Kidney epithelial cell (primary cell): ENCODE measurements at regions not wholly inside any gene's neighbourhood (a gene's known extent, or its start where the extent isn't known, plus 50 kb on each side); places are given as distances from the start of the nearest gene placed in this dataset.

Source experiments
- DNase-seq: peaks from one replicate; pipeline ENCODE4 v3.0.0-alpha.2; 2010; ENCODE audit warnings: low read depth
- H3K27me3 ChIP-seq: 2 replicates; pipeline ENCODE4 v1.6.0; 2011; ENCODE audit warnings: low read length; ENCODE audit not compliant: control insufficient read depth, insufficient read depth
- H3K36me3 ChIP-seq: 2 replicates; pipeline ENCODE4 v1.5.1; 2011; ENCODE audit warnings: low read length; ENCODE audit not compliant: control insufficient read depth, insufficient read depth
- H3K4me3 ChIP-seq: 2 replicates; pipeline ENCODE4 v1.5.1; 2011; ENCODE audit warnings: low read depth, mild to moderate bottlenecking, control low read depth, low read length
- TF ChIP-seq, protein P1 (sequence below): IDR thresholded peaks from 2 replicates; pipeline ENCODE4 v1.5.1; 2011; ENCODE audit warnings: mild to moderate bottlenecking, moderate library complexity, low read length, control low read depth, inconsistent platforms; ENCODE audit not compliant: insufficient read depth, poor library complexity, severe bottlenecking

DNA sequence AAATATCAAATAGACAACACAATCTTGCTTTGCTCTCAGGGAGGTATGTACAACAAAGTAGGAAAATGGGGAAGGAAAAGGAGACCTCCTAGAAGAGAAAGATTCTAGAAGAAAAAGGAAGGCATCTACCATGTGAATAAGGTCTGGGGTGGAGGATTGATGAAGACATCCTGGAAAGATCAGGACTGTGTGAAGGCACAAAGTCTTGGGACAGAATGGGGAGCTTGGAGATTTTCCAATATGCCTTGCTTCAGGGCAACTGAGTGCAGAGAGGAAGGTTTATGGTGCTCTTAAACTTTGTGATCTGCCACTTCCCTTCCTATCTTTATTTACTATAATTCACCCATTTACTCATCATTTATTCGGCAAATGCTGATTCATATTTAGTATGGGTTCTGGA, 352.0 kb downstream of the PLPP3 start:
- no peak overlapping the region for H3K4me3 ChIP-seq
- H3K27me3 ChIP-seq, result no peaks in the 10 kb centered on the region
- no peaks in the 10 kb centered on the region for H3K36me3 ChIP-seq
- TF ChIP-seq, protein P1, sequence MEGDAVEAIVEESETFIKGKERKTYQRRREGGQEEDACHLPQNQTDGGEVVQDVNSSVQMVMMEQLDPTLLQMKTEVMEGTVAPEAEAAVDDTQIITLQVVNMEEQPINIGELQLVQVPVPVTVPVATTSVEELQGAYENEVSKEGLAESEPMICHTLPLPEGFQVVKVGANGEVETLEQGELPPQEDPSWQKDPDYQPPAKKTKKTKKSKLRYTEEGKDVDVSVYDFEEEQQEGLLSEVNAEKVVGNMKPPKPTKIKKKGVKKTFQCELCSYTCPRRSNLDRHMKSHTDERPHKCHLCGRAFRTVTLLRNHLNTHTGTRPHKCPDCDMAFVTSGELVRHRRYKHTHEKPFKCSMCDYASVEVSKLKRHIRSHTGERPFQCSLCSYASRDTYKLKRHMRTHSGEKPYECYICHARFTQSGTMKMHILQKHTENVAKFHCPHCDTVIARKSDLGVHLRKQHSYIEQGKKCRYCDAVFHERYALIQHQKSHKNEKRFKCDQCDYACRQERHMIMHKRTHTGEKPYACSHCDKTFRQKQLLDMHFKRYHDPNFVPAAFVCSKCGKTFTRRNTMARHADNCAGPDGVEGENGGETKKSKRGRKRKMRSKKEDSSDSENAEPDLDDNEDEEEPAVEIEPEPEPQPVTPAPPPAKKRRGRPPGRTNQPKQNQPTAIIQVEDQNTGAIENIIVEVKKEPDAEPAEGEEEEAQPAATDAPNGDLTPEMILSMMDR, result no peak
- no peak for DNase-seq

DNA sequence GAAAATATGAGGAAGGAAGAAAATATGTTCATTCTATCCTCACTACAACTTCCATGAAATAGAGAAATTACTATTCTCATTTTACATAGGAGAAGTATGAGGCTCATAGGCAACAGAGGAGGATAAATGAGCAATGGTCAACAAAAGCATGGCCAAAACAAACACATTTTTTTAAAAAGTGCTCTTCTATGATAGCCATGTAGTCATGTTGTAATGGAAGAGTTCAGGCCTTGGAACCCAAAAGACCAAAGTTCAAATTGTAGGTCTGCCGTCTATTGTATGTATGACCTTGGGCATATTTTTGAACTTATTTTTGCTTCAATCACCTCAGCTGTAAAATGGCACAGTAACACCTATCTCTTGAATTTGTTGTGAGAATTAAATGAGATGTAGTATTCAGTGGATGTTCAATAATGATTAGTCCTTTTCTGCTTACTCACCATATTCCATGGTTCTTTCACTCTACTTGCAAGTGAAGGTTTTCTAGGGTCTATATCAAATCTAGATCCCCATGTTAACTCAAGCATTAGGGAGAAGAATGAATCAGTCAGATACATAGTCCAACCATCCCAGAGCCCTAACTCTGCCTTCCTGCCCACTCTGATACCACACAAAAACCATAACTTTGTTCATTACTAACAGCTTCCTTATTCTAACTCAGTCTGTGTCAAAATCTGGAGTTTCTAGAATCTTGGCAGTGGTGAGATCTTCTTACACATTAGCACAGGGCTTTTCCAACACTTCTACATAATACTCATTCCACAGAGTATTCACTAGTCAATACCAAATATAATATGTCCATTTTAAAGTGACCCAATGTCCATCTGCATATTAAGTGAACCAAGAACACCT, 353.2 kb downstream of the PLPP3 start:
- no peak overlapping the region for H3K4me3 ChIP-seq
- TF ChIP-seq, protein P1, result no peak
- H3K36me3 ChIP-seq, result no peaks in the 10 kb centered on the region
- DNase-seq, result no peak
- no peaks in the 10 kb centered on the region for H3K27me3 ChIP-seq

DNA sequence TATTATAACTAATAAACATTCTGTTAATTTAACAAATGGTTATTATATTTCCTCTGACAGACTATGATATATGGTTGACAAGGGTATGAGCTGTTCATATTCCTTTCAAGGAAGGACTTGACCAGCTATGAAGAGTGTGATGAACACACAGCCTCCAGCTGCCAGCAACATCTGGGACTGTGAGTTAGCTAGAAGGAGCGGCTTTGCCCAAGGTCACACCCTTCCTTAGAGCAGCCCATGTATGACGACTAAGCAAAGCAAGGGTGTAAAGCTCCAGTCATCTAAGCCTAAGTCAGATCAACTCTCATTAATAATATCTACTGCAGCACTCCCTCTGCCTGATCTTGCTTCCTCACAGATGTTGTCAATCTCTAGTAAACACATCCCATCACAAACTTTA, 355.4 kb downstream of the PLPP3 start:
- Histone ChIP-seq H3K36me3 (no peaks in the 10 kb centered on the region), H3K4me3 (no peak overlapping the region), H3K27me3 (no peaks in the 10 kb centered on the region)
- no peak for DNase-seq
- TF ChIP-seq, protein P1, result no peak

GRCh38 chr1:56222914-56223540, 356.3 kb downstream of the PLPP3 start:
- TF ChIP-seq, protein P1, result no peak
- no peaks in the 10 kb centered on the region for H3K36me3 ChIP-seq
- DNase-seq, result no peak

GRCh38 chr1:56220021-56220420, 359.3 kb downstream of the PLPP3 start:
- H3K36me3 ChIP-seq, result no peaks in the 10 kb centered on the region
- no peak for DNase-seq
- TF ChIP-seq, protein P1, result no peak
- H3K4me3 ChIP-seq, result no peak overlapping the region
- H3K27me3 ChIP-seq, result no peaks in the 10 kb centered on the region

More at GRCh38 chr1:56222914-56223540, 356.3 kb downstream of the PLPP3 start:
- Histone ChIP-seq H3K4me3 (no peak overlapping the region), H3K27me3 (no peaks in the 10 kb centered on the region)
